Activated T-helper 1 cell treated with anti-CD3 and anti-CD28 coated beads, Interleukin-12 subunit alpha, Interleukin-12 subunit beta, Interleukin-2, Interleukin-4 antibody, amounts not matched to agents 30 ng/mL and 10 ng/mL and 1 ng/mL, durations not matched to agents 14 hours and 24 hours and 36 hours (primary cell): ENCODE measurements at regions not wholly inside any gene's neighbourhood (a gene's known extent, or its start where the extent isn't known, plus 50 kb on each side); places are given as distances from the start of the nearest gene placed in this dataset.

Experiments used
- DNase-seq: peaks from one replicate; pipeline ENCODE4 v3.0.0; 2021; ENCODE audit warnings: low spot score
- H3K27ac Mint-ChIP-seq: one replicate; pipeline ENCODE4 v1.8.0; 2021; ENCODE audit warnings: mild to moderate bottlenecking, mixed read lengths
- H3K27me3 Mint-ChIP-seq: one replicate; pipeline ENCODE4 v1.8.0; 2022; ENCODE audit warnings: mild to moderate bottlenecking, moderate library complexity, mixed read lengths; ENCODE audit not compliant: insufficient read depth
- H3K36me3 Mint-ChIP-seq: one replicate; pipeline ENCODE4 v1.8.0; 2021; ENCODE audit warnings: low read depth, mixed read lengths
- H3K4me1 Mint-ChIP-seq: one replicate; pipeline ENCODE4 v1.8.0; 2021; ENCODE audit warnings: low read depth, mixed read lengths
- H3K4me3 Mint-ChIP-seq: one replicate; pipeline ENCODE4 v1.8.0; 2021; ENCODE audit warnings: mild to moderate bottlenecking, moderate library complexity, mixed read lengths
- H3K9me3 Mint-ChIP-seq: one replicate; pipeline ENCODE4 v1.8.0; 2021; ENCODE audit warnings: mixed read lengths
- intact Hi-C: fragments of 100-400 bp; cut with micrococcal nuclease; formaldehyde crosslinking; loops from one replicate; pipeline ENCODE4 v1.15.1; 2024

DNA sequence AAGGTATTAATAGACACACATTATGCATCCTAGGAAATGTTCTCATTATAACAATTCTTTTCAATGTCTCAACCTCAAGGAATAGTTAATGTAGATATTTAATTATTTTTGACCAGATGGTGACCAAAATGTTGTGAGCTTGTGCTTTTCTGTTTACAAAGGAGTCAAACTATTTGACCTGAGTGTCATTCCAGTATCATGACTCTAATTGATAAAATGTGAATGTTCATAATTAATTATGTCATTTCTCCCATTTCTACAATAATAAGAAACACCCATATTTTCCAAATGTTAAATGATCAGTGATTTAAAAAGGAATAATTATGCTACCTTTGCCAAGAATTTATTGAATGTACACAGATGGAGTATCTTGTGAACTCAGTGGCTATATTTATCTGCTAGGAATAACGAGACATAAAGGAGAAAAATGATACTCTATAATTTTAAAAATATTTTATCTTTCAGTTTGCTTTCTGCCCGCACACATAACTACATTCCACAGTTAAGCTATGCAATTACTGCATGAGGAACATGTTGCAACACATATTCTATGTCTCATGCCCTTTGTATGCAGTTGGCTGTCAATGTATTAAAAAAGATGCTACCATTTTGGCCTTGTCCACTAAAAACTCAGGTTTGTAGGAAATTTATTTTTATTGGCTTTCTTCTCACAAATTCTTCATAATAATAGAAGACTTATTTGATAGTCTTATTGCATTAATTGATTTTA lies 376.7 kb upstream of the CCDC179 start:
- H3K27ac Mint-ChIP-seq, result no peak overlapping the region
- intact Hi-C loops, result no loop called here
- no peaks in the 10 kb centered on the region for H3K9me3 Mint-ChIP-seq
- no peaks in the 10 kb centered on the region for H3K4me1 Mint-ChIP-seq
- DNase-seq, result no peak
- no peaks in the 10 kb centered on the region for H3K36me3 Mint-ChIP-seq
- H3K4me3 Mint-ChIP-seq, result no peak overlapping the region
- no peaks in the 10 kb centered on the region for H3K27me3 Mint-ChIP-seq

DNA sequence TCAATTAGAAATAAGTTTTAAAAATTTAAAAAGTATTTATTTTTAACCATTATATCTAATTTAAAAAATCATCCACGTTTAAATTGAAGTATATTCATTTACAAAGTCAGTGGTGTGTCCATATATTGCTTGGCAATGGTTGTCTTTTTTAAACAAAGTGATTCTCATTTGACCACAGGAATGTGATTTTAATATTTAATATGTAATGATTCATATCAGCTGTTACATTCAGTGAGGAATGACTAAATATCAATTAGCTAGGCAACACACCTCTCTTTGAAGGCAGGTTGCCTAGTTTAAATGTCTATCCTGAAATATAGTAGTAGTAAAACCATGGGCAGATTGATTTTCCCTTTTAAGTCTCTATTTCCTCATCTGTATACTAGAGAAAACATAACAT lies 392.2 kb upstream of the CCDC179 start:
- no peaks in the 10 kb centered on the region for H3K27me3 Mint-ChIP-seq
- no peak overlapping the region for H3K27ac Mint-ChIP-seq
- H3K9me3 Mint-ChIP-seq, result no peaks in the 10 kb centered on the region
- intact Hi-C loops, result no loop called here
- no peak for DNase-seq
- H3K36me3 Mint-ChIP-seq, result no peaks in the 10 kb centered on the region
- H3K4me1 Mint-ChIP-seq, result no peaks in the 10 kb centered on the region
- no peak overlapping the region for H3K4me3 Mint-ChIP-seq

DNA sequence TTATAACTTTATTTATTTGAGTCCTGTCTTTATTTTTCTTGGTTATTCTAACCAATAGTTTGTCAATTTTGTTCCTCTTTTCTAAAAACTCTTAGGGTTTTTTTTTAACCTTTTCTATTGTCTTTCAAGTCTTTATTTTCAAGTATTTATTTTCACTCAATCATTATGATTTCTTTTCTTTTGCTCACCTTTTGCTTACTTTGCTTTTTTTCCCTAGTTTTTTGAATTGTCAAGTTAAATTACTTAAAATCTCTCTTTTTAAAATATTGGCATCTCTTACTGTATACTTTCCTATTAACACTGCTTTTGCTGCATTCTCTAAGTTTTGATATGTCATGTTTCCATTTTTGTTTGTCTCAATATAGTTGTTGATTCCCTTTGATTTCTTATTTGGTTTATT lies 396.8 kb upstream of the CCDC179 start:
- Mint-ChIP-seq H3K4me1 (no peaks in the 10 kb centered on the region), H3K36me3 (no peaks in the 10 kb centered on the region), H3K4me3 (no peak overlapping the region), H3K9me3 (no peaks in the 10 kb centered on the region), H3K27ac (no peak overlapping the region), H3K27me3 (no peaks in the 10 kb centered on the region)
- intact Hi-C loops, result no loop called here
- no peak for DNase-seq

DNA sequence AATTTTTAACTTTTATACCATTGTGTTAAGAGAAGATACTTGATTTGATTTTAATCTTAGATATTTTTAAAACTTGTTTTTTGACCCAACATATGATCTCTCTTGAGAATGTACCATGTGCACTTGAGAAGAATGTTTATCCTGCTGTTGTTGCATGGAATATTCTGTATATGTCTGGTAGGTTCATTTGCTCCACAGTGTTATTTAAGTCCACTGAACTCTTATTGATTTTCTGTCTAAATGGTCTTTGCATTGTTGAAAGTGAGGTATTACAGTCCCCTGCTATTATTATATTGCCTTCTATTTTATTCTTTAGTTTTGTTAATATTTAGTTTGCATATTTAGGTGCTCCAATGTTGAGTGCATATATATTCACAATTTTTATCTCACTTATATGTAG lies 397.3 kb upstream of the CCDC179 start:
- Mint-ChIP-seq H3K27me3 (no peaks in the 10 kb centered on the region), H3K4me1 (no peaks in the 10 kb centered on the region), H3K36me3 (no peaks in the 10 kb centered on the region), H3K4me3 (no peak overlapping the region), H3K27ac (no peak overlapping the region), H3K9me3 (no peaks in the 10 kb centered on the region)
- intact Hi-C loops, result no loop called here
- DNase-seq, result no peak

GRCh38 chr11:23263466-23263865 lies 403.2 kb upstream of the CCDC179 start:
- intact Hi-C loops, result no loop called here
- H3K4me1 Mint-ChIP-seq, result no peaks in the 10 kb centered on the region
- no peaks in the 10 kb centered on the region for H3K36me3 Mint-ChIP-seq
- no peak for DNase-seq
- H3K4me3 Mint-ChIP-seq, result no peak overlapping the region
- no peaks in the 10 kb centered on the region for H3K9me3 Mint-ChIP-seq
- no peak overlapping the region for H3K27ac Mint-ChIP-seq
- H3K27me3 Mint-ChIP-seq, result no peaks in the 10 kb centered on the region

DNA sequence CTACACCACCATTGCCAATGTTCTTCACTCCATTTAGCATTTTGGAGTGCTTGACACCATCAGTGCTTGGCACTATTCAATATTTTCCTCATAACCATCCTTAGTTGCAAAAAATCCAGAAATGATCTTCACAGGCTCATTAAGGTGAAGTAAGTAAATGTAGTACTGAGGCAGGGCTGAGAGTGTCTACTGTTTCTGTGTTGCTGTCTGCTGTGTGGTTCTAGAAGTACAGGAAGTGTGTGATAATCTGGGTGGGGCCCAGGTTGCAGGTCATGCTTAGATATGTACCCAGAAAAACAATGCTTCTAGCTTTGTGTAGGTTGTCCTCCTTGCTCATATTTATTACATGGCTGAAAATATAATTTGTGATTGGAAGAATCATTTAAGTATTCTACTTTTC lies 411.8 kb upstream of the CCDC179 start:
- H3K4me1 Mint-ChIP-seq, result no peaks in the 10 kb centered on the region
- no peak for DNase-seq
- no peaks in the 10 kb centered on the region for H3K36me3 Mint-ChIP-seq
- H3K27me3 Mint-ChIP-seq, result no peaks in the 10 kb centered on the region
- H3K27ac Mint-ChIP-seq, result no peak overlapping the region
- peaks cover 8% of the 10 kb centered on the region for H3K9me3 Mint-ChIP-seq
- intact Hi-C loops, result no loop called here
- H3K4me3 Mint-ChIP-seq, result no peak overlapping the region

- Mint-ChIP-seq H3K4me1 (no peaks in the 10 kb centered on the region), H3K9me3 (peaks cover 8% of the 10 kb centered on the region), H3K4me3 (no peak overlapping the region), H3K36me3 (no peaks in the 10 kb centered on the region), H3K27me3 (no peaks in the 10 kb centered on the region), H3K27ac (no peak overlapping the region)
- no peak for DNase-seq
- intact Hi-C loops, result no loop called here
Observed at GRCh38 chr11:23278121-23278520, 417.8 kb upstream of the CCDC179 start.

GRCh38 chr11:23280088-23280487 lies 419.8 kb upstream of the CCDC179 start:
- Mint-ChIP-seq H3K27ac (no peak overlapping the region), H3K36me3 (no peaks in the 10 kb centered on the region), H3K4me1 (no peaks in the 10 kb centered on the region), H3K27me3 (no peaks in the 10 kb centered on the region), H3K9me3 (no peaks in the 10 kb centered on the region), H3K4me3 (no peak overlapping the region)
- intact Hi-C loops, result no loop called here
- no peak for DNase-seq

DNA sequence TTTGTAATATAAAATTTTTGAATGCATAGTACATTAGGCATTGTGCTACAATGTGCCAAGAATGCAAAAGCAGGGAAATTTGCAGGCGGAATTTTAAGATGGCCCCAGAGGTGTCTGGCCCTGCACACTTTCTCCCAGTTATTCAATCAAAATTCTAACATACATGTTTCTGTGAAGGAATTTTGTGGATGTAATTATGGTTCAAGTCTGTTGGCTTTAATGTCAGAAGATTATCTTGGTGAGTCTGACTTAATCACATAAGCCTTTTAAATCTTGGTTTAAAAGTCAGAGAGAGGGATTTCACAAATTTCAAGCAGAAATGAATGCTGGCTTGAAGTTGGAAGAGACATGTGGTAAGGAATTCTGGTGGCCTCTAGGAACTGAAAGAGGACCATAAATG lies 423.4 kb upstream of the CCDC179 start:
- H3K4me3 Mint-ChIP-seq, result no peak overlapping the region
- H3K36me3 Mint-ChIP-seq, result no peaks in the 10 kb centered on the region
- intact Hi-C loops, result no loop called here
- H3K27me3 Mint-ChIP-seq, result no peaks in the 10 kb centered on the region
- H3K9me3 Mint-ChIP-seq, result no peaks in the 10 kb centered on the region
- H3K4me1 Mint-ChIP-seq, result no peaks in the 10 kb centered on the region
- DNase-seq, result no peak
- no peak overlapping the region for H3K27ac Mint-ChIP-seq

DNA sequence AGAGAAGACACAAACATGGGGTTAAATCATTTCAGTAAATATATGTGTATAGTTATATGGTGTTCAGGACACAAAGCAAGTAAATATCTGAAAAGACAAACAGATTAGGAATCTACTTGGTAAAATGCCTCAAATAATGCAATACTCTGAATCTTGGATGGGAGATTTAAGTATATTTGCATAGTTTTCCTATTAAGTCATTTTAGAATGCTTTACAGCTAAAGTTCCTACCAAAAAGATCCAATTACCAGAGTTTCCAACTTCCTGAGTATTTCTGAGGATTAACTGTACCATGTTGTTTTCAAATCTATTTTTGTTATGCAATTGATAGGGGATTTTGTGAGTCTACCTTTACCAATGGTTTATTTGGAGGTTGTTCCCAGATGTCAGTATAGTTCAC lies 424.4 kb upstream of the CCDC179 start:
- H3K4me1 Mint-ChIP-seq, result no peaks in the 10 kb centered on the region
- H3K27ac Mint-ChIP-seq, result no peak overlapping the region
- intact Hi-C loops, result no loop called here
- DNase-seq, result no peak
- no peaks in the 10 kb centered on the region for H3K9me3 Mint-ChIP-seq
- no peaks in the 10 kb centered on the region for H3K36me3 Mint-ChIP-seq
- H3K4me3 Mint-ChIP-seq, result no peak overlapping the region
- H3K27me3 Mint-ChIP-seq, result no peaks in the 10 kb centered on the region

- no peaks in the 10 kb centered on the region for H3K36me3 Mint-ChIP-seq
- peaks cover under 1% of the 10 kb centered on the region for H3K9me3 Mint-ChIP-seq
- no peak overlapping the region for H3K27ac Mint-ChIP-seq
- DNase-seq, result no peak
- intact Hi-C loops, result no loop called here
- no peaks in the 10 kb centered on the region for H3K4me1 Mint-ChIP-seq
- H3K4me3 Mint-ChIP-seq, result no peak overlapping the region
- no peaks in the 10 kb centered on the region for H3K27me3 Mint-ChIP-seq
Observed at GRCh38 chr11:23288003-23288783, 427.9 kb upstream of the CCDC179 start.

- H3K36me3 Mint-ChIP-seq, result no peaks in the 10 kb centered on the region
- H3K9me3 Mint-ChIP-seq, result peaks cover 5% of the 10 kb centered on the region
- H3K27ac Mint-ChIP-seq, result no peak overlapping the region
- no peak overlapping the region for H3K4me3 Mint-ChIP-seq
- no peaks in the 10 kb centered on the region for H3K27me3 Mint-ChIP-seq
- intact Hi-C loops, result no loop called here
- DNase-seq, result no peak
- no peaks in the 10 kb centered on the region for H3K4me1 Mint-ChIP-seq
Observed at GRCh38 chr11:23295241-23295640, 435.0 kb upstream of the CCDC179 start.

GRCh38 chr11:23308041-23308440 lies 447.8 kb upstream of the CCDC179 start:
- no peaks in the 10 kb centered on the region for H3K4me1 Mint-ChIP-seq
- H3K4me3 Mint-ChIP-seq, result no peak overlapping the region
- no peaks in the 10 kb centered on the region for H3K27me3 Mint-ChIP-seq
- no peak overlapping the region for H3K27ac Mint-ChIP-seq
- no peaks in the 10 kb centered on the region for H3K36me3 Mint-ChIP-seq
- peaks cover 16% of the 10 kb centered on the region for H3K9me3 Mint-ChIP-seq
- intact Hi-C loops, result no loop called here
- no peak for DNase-seq
